ENCODE measurements at regions not wholly inside any gene's neighbourhood (a gene's known extent, or its start where the extent isn't known, plus 50 kb on each side); places are given as distances from the start of the nearest gene placed in this dataset.

DNA sequence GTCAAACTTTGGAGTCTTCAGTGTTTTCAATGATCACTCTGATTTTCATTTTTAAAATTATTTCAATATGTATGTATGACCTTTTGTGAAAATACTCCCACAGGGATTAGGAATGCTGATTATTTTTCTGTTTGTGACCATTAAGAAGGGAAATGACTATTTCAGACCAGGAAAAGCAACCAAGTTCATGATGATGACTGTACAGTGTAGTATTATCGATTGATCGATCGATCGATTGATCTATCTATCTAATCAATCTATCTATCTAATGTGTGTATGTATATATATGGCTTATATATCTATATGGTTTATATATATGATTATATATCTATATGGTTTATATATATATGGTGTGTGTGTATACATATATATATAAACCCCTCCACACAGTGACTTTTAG lies 131.5 kb upstream of the VEGFC start:
- TF ChIP-seq, protein P1, sequence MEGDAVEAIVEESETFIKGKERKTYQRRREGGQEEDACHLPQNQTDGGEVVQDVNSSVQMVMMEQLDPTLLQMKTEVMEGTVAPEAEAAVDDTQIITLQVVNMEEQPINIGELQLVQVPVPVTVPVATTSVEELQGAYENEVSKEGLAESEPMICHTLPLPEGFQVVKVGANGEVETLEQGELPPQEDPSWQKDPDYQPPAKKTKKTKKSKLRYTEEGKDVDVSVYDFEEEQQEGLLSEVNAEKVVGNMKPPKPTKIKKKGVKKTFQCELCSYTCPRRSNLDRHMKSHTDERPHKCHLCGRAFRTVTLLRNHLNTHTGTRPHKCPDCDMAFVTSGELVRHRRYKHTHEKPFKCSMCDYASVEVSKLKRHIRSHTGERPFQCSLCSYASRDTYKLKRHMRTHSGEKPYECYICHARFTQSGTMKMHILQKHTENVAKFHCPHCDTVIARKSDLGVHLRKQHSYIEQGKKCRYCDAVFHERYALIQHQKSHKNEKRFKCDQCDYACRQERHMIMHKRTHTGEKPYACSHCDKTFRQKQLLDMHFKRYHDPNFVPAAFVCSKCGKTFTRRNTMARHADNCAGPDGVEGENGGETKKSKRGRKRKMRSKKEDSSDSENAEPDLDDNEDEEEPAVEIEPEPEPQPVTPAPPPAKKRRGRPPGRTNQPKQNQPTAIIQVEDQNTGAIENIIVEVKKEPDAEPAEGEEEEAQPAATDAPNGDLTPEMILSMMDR (IDR thresholded peaks at IDR 0.05): no peak
- TF ChIP-seq POLR2A (IDR thresholded peaks at IDR 0.05): no peak
